Tibial nerve (tissue), 4 donors: ENCODE measurements at regions not wholly inside any gene's neighbourhood (a gene's known extent, or its start where the extent isn't known, plus 50 kb on each side); places are given as distances from the start of the nearest gene placed in this dataset.

Experiments used
- DNase-seq, 2 donors: peaks; one replicate each; pipeline ENCODE4 v3.0.0-alpha.2; 2019; ENCODE audit warnings: low spot score in 2 of 2
- H3K27ac ChIP-seq, 4 donors: fragments of 200-600 bp; sonication (generic) in 3 of 4; one replicate each; pipeline ENCODE4 v1.5.1; 2017 to 2019; ENCODE audit warnings: mild to moderate bottlenecking in 1 of 4
- H3K27me3 ChIP-seq, 2 donors: fragments of 200-600 bp; sonication (generic) in 1 of 2; one replicate each; pipeline versions ENCODE4 v1.5.1 to v1.6.0; 2017 to 2019
- H3K36me3 ChIP-seq, 3 donors: fragments of 200-600 bp; sonication (generic); one replicate each; pipeline ENCODE4 v1.5.1; 2018 to 2019
- H3K4me1 ChIP-seq, 4 donors: fragments of 200-600 bp; sonication (generic) in 3 of 4; one replicate each; pipeline ENCODE4 v1.5.1; 2017 to 2019
- H3K4me3 ChIP-seq, 4 donors: fragments of 200-600 bp; sonication (generic) in 3 of 4; one replicate each; pipeline ENCODE4 v1.5.1; 2017 to 2019; ENCODE audit warnings: mild to moderate bottlenecking in 1 of 4, moderate library complexity in 1 of 4
- H3K9me3 ChIP-seq, 4 donors: fragments of 200-600 bp; sonication (generic) in 3 of 4; one replicate each; pipeline ENCODE4 v1.5.1; 2017 to 2019
- CTCF ChIP-seq, 5 experiments: fragments of 200-600 bp in 3 of 5; fragments of 450-650 bp in 2 of 5; sonication (generic) in 3 of 5; IDR thresholded peaks; one replicate each; pipeline ENCODE4 v1.5.1; 2016 to 2019; ENCODE audit warnings: antibody characterized with exemption in 5 of 5, mild to moderate bottlenecking in 3 of 5, moderate library complexity in 2 of 5
- EP300 ChIP-seq, 2 donors: sonication (generic); formaldehyde crosslinking; IDR thresholded peaks; one replicate each; pipeline ENCODE4 v1.6.1; 2017; ENCODE audit warnings: antibody characterized with exemption in 2 of 2, mild to moderate bottlenecking in 1 of 2
- POLR2A ChIP-seq, 2 donors: fragments of 450-650 bp; IDR thresholded peaks; one replicate each; pipeline ENCODE4 v1.6.1; 2017; ENCODE audit warnings: antibody characterized with exemption in 2 of 2, mild to moderate bottlenecking in 2 of 2, moderate library complexity in 2 of 2
- WGBS, 2 donors: methylation state at CpG; one replicate each; pipeline ENCODE4 v1.1.5; 2018; 5-methylcytosine and 5-hydroxymethylcytosine counted together

- no peak for TF ChIP-seq CTCF (IDR thresholded peaks at IDR 0.05)
- TF ChIP-seq EP300 (IDR thresholded peaks at IDR 0.05): no peak
- TF ChIP-seq POLR2A (IDR thresholded peaks at IDR 0.05): no peak
- Histone ChIP-seq H3K9me3 (no peaks in the 10 kb centered on the region), H3K4me3 (no peak overlapping the region), H3K27ac (no peak overlapping the region), H3K27me3 (peaks cover 0 to 6% of the 10 kb centered on the region in 2 donors), H3K4me1 (peaks cover 0 to 26% (median 11%) of the 10 kb centered on the region in 4 donors), H3K36me3 (no peaks in the 10 kb centered on the region)
- 86 to 88% methylated on average over 6 of the region's 6 CpGs for WGBS, 2 donors
- DNase-seq: no peak
Measured at GRCh38 chr9:121550041-121550440, 50.4 kb upstream of the GGTA1 start.

- peak overlapping the region in 2 of 4 donors; percentile 12 to 41 for H3K4me3 ChIP-seq
- H3K36me3 ChIP-seq: no peaks in the 10 kb centered on the region
- DNase-seq: peak; percentile 58 to 80
- no peak overlapping the region for H3K27ac ChIP-seq
- H3K9me3 ChIP-seq: no peaks in the 10 kb centered on the region
- TF ChIP-seq CTCF (IDR thresholded peaks at IDR 0.05) (peak; percentile 88 to 95 (median 93)), EP300 (IDR thresholded peaks at IDR 0.05) (no peak)
- H3K4me1 ChIP-seq: peaks cover 0 to 21% (median 9%) of the 10 kb centered on the region in 4 donors
- 21 to 26% methylated on average over 32 to 38 of the region's 40 CpGs for WGBS, 2 donors
- peaks cover 0 to 6% of the 10 kb centered on the region in 2 donors for H3K27me3 ChIP-seq
Measured at GRCh38 chr9:121550569-121551512, 51.2 kb upstream of the GGTA1 start.

- Histone ChIP-seq H3K36me3 (no peaks in the 10 kb centered on the region), H3K4me3 (no peak overlapping the region), H3K27ac (no peak overlapping the region), H3K4me1 (peaks cover 2 to 26% (median 7%) of the 10 kb centered on the region in 4 donors), H3K27me3 (peaks cover 0 to 6% of the 10 kb centered on the region in 2 donors), H3K9me3 (no peaks in the 10 kb centered on the region)
- no peak for DNase-seq
- TF ChIP-seq EP300 (IDR thresholded peaks at IDR 0.05): no peak
- no peak for TF ChIP-seq CTCF (IDR thresholded peaks at IDR 0.05)
- no peak for TF ChIP-seq POLR2A (IDR thresholded peaks at IDR 0.05)
- 62 to 74% methylated on average over 9 of the region's 9 CpGs for WGBS, 2 donors
Measured at GRCh38 chr9:121551985-121552753, 52.5 kb upstream of the GGTA1 start.

- Histone ChIP-seq H3K9me3 (no peaks in the 10 kb centered on the region), H3K27ac (no peak overlapping the region), H3K4me1 (peaks cover 2 to 33% (median 11%) of the 10 kb centered on the region in 4 donors), H3K36me3 (no peaks in the 10 kb centered on the region), H3K27me3 (peaks cover 0 to under 1% of the 10 kb centered on the region in 2 donors), H3K4me3 (no peak overlapping the region)
- TF ChIP-seq POLR2A (IDR thresholded peaks at IDR 0.05) (no peak), CTCF (IDR thresholded peaks at IDR 0.05) (no peak), EP300 (IDR thresholded peaks at IDR 0.05) (no peak)
- 93 to 98% methylated on average over 3 of the region's 3 CpGs for WGBS, 2 donors
- no peak for DNase-seq
Measured at GRCh38 chr9:121556082-121556481, 56.4 kb upstream of the GGTA1 start.
